ENCODE measurements at regions not wholly inside any gene's neighbourhood (a gene's known extent, or its start where the extent isn't known, plus 50 kb on each side); places are given as distances from the start of the nearest gene placed in this dataset.

GRCh38 chr4:27272217-27272616, 411.6 kb downstream of the STIM2 start:
- DNase-seq, result peak in 1 of 2 experiments; percentile 73

- DNase-seq, result peak in 1 of 2 experiments; percentile 8
Measured at GRCh38 chr4:27276307-27277073, 415.8 kb downstream of the STIM2 start.

DNA sequence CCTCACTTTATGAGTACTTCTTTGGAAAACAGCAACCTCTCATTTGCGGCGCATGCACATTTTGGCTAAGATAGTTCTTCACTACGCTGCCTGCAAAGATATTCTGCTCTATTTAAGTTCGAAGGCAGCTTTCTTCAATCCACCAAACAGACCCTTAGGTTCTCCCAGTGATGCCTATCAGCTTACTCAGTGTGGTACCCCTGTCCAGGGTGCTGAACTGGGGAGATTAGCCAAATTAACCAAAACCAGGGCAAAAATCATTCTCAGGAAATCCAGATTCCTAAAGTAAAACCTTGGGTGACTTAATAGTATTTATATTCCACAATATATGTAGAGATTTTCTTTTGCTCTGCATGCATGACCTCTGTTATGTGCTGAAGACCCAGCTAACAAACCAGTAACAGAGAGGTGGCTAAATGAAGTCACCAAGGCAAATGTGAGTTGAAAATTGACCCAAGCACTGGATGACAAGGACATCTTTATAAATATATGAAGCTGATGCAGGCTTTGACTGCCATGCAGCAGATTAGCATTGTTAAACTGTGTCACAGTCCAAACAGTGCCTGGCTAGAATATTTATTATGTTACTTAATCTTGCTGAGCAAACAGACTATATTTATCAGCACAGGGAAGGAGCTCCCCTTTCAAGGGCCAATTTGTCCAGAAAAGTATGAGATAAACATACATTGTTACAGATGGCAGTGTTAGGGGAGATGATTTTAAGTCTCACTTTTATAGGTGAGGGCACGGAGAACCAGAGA, 418.2 kb downstream of the STIM2 start:
- DNase-seq, result no peak

- no peak for DNase-seq
Measured at GRCh38 chr4:27288496-27288895, 427.9 kb downstream of the STIM2 start.

DNA sequence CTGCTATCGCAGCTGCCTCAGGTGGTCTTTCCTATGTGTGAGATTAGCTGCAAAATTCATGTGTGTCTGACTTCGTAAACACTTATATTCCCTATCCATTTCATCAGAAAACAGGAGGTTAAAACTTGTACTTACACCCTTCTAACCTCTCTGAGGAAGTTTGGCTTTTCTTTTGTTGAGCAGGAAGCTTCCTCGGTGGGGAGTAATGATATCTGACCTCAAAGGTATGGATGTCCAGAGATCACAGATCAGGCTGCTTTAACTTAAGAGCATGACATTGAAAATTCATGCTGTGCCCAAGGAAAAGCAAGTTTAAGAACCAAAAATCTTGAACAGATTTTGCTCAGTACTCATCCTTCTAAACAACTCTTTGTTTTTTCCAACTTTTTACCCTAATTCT, 429.1 kb downstream of the STIM2 start:
- no peak for DNase-seq

DNA sequence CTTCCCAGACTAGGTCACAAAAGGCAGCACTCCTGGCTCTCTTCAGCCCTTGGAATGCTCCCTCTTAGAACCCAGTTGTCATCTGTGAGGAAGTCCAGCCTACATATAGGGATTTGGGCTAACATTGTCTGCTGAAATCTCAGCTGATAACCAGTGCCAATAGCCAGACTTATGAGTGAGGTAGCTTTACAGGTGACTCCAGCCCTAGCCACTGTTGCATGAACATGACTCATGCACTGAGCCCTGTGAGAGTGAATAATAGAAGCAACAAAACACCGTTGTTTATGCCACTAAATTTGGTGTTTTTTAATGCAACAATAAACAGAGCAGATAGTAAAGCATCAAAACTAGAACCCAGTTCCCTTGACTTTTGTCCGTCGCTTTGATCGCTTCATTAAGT, 433.2 kb downstream of the STIM2 start:
- no peak for DNase-seq

- no peak for DNase-seq
Measured at GRCh38 chr4:27304751-27305150, 444.1 kb downstream of the STIM2 start.

- no peak for DNase-seq
Measured at GRCh38 chr4:27305246-27305645, 444.6 kb downstream of the STIM2 start.

GRCh38 chr4:27308379-27308778, 447.7 kb downstream of the STIM2 start:
- peak; percentile 16 to 23 for DNase-seq

- DNase-seq, result no peak
Measured at GRCh38 chr4:27315625-27316024, 455.0 kb downstream of the STIM2 start.

DNA sequence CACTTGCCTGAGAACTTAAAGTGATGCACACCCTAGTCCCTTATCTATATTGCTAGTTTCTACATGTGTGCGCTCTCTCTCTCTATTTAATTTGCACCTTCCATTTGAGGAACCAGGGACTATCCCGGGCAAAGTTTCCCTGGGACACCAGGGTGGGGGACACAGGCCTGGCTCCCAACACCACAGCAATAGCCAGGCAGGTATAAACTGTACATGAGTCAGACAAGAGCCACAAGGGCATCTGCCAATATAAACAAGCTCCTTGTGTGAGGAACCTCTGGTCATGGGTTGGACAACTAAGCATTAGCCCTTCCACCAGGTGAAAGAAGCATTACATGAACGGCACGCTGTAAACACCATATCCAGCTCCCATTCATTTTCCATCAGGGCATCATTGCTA, 455.5 kb downstream of the STIM2 start:
- DNase-seq, result no peak

DNA sequence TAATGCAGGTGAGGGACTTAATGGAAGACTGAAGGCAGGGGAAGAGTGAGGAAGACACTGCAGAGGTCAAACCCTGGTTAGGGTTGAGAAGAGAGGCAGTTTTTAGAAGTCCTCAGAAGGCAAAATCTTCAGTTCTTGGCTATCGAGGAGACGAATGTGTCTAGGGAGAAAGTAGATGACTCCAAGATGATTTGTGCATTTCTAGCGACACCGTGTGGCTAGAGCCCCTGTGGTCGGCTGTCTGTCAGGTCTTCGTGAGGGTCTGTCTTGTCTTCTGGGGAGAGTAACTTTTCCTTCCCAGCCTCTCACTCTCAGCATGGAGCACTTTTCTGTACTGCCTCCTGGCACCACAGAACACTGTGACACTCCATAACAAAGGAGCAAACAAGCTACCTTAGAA, 458.1 kb downstream of the STIM2 start:
- no peak for DNase-seq

DNA sequence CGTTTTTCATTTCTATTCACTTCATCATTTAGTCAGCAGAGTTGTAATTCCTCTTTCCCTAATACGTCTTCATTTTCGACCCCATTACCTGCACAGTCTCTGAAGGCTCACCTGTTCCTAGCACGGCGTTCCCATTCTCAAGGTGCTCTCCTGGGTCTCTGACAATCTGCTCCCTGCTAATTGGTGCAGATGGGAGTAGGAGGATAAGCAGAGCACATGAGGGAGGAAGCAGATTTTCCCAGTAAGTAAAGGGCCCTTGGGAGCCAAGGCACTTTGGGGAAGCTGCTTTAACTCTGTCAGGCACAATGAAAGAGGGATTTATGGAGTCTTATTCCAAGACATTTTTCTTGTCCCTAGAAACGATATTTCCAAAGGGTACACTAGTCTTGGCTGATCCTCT, 466.4 kb downstream of the STIM2 start:
- peak; percentile 74 to 90 for DNase-seq

- peak; percentile 64 to 88 for DNase-seq
Measured at GRCh38 chr4:27327421-27328181, 467.0 kb downstream of the STIM2 start.

DNA sequence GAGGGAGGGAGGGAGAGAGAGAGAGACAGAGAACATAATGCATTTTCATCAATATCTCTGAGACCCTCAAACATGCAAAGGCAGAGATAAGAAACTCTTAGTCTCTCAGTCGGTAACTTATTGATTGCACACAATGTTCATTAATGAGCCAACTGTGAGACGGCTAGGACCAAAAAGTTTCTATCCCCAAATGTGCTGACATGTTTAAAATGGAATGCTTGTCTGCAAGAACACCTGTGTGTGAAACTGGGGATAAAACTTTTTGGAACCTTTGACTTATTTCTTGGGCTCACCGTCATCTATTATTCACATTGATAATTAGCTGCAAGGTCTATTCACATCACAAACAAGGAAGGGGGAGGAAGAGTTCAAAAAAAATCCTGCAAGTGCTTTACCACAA, 477.9 kb downstream of the STIM2 start:
- DNase-seq, result no peak

- no peak for DNase-seq
Measured at GRCh38 chr4:27343411-27343810, 482.8 kb downstream of the STIM2 start.

- no peak for DNase-seq
Measured at GRCh38 chr4:27350161-27350560, 489.5 kb downstream of the STIM2 start.

DNA sequence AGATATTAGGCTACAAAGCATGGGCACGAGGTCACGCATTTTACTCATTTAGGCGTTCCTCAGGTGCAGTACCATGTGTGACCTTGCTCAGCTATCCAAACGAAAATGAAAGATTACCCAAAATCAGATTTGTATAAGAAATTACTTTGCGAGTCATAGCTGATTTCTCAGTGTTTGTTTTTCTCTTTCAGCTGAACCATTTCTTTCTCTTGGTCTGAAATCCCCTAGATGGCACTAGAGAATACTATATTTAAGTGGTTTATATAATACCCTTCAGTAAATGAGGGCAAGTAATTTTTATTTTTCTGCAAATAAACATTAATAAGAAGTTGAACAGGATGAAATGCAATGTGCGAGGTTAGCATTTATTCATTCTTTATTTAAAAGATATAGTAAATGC, 496.6 kb downstream of the STIM2 start:
- no peak for DNase-seq

- DNase-seq, result no peak
Measured at GRCh38 chr4:27358269-27358668, 497.6 kb downstream of the STIM2 start.

- no peak for DNase-seq
Measured at GRCh38 chr4:27360131-27360530, 499.5 kb downstream of the STIM2 start.

DNA sequence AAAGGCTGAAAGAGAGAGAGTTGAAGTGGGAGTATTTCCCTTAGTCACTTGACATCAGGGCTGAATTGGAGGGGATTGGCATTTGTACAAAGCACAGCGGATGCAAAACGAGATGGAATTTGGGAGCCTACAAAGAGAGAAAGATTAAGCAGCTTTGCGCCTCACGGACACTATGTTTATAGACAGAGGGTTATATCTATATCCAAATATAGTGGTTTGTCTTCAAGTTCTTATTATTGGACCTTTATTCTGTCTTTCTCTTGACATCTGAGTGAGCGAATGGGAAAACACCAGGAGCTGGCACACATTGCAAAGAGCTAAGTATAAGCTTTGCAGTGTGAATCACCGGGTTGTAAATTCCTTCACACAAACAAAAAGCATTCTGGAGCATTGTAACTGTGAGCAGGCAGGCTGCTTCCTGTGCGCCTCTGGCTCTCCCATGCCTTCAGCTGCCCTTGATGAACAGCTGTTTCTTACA, 500.2 kb downstream of the STIM2 start:
- DNase-seq, result no peak

DNA sequence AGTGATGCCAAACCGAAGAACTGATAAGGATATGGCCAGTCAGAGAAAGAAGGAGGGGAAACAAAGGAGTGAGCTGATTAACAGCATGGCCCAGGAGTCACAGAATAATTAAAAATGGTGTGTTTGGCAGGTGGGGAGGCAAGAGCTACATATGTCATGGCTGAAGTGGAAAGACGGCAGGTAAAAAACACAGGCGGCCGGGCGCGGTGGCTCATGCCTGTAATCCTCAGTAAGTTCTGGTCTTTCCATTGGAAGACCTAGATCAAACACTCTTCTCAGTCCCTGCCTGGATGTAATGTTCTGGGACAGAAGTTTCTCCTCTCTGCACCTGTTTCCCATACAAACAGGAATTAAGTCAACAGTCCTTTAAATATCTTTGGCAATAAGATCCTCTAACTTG, 503.9 kb downstream of the STIM2 start:
- no peak for DNase-seq

- no peak for DNase-seq
Measured at GRCh38 chr4:27366104-27366823, 505.6 kb downstream of the STIM2 start.

All from NCI-H524 (cell line).